K562 (cell line): ENCODE measurements at regions not wholly inside any gene's neighbourhood (a gene's known extent, or its start where the extent isn't known, plus 50 kb on each side); places are given as distances from the start of the nearest gene placed in this dataset.

Experiments used
- ATAC-seq: fragments of 200-7000 bp; cut with Tn5 transposase; 3 replicates; pipeline ENCODE4 v1.9.1; 2020; ENCODE audit warnings: moderate library complexity
- BruUV-seq: library from RNA; stranded (reverse); fragments of 400-500 nt; replicated peaks from 2 replicates; lab custom pipeline; 2021; lab: Mats Ljungman, UMichigan
- CTCF ChIA-PET: fragments of 300-600 bp; formaldehyde crosslinking; extraction: SDS; loops from one replicate; lab custom pipeline; 2021; ENCODE audit warnings: low intra/inter-chr PET ratio; lab: Yijun Ruan, JAX
- POLR2A ChIA-PET: fragments of 300-600, 350-650 bp; sonication (Branson Sonifier 250); formaldehyde crosslinking; extraction: SDS; loops from one replicate; lab custom pipeline; 2021; ENCODE audit warnings: antibody characterized with exemption, inconsistent platforms; lab: Yijun Ruan, JAX
- DNase-seq, 4 experiments: peaks; one replicate each; pipeline versions ENCODE4 v3.0.0 to v3.0.0-alpha.2; 2011 to 2018; ENCODE audit warnings: low spot score in 3 of 4, mixed read lengths in 3 of 4; ENCODE audit errors: extremely low read depth in 1 of 4
- FAIRE-seq: peaks from 2 replicates; lab custom pipeline; 2011; peaks lifted over from hg19 to GRCh38; lab: Jason Lieb, UNC
- H2AFZ ChIP-seq: 2 replicates; pipeline ENCODE4 v1.6.0; 2011; ENCODE audit warnings: low read depth, low read length, control low read depth, inconsistent platforms
- H3K27ac ChIP-seq: fragments of 200-600 bp; 3 replicates; pipeline ENCODE4 v1.8.0; 2011; ENCODE audit warnings: low read depth, mild to moderate bottlenecking, control low read depth, inconsistent platforms, low read length, moderate library complexity, mixed read lengths; ENCODE audit errors: extremely low read depth
- H3K27me3 ChIP-seq, 2 experiments: fragments of 300-600 bp in 1 of 2; 2 replicates in 1 of 2; 3 replicates in 1 of 2; pipeline versions ENCODE4 v1.6.0 to v1.8.0; 2011; ENCODE audit warnings: inconsistent platforms in 2 of 2, low read length in 2 of 2, mild to moderate bottlenecking in 1 of 2, mixed read lengths in 1 of 2, moderate library complexity in 1 of 2; ENCODE audit not compliant: control insufficient read depth in 2 of 2, insufficient read depth in 2 of 2
- H3K36me3 ChIP-seq: fragments of 300-600 bp; 3 replicates; pipeline ENCODE4 v1.8.0; 2011; ENCODE audit warnings: mild to moderate bottlenecking, low read length, inconsistent platforms; ENCODE audit not compliant: control insufficient read depth, insufficient read depth
- H3K4me1 ChIP-seq, 2 experiments: fragments of 200-600 bp in 1 of 2; replicated peaks in 1 of 2; 2 replicates in 1 of 2; 3 replicates in 1 of 2; pipeline versions ENCODE4 v1.5.1 to v1.8.0; 2011; ENCODE audit warnings: inconsistent platforms in 2 of 2, low read length in 2 of 2, mild to moderate bottlenecking in 1 of 2, mixed read lengths in 1 of 2, moderate library complexity in 1 of 2; ENCODE audit not compliant: control insufficient read depth in 2 of 2, insufficient read depth in 2 of 2
- H3K4me2 ChIP-seq: 2 replicates; pipeline ENCODE4 v1.6.1; 2011; ENCODE audit warnings: low read length, control low read depth, inconsistent platforms, mixed read lengths; ENCODE audit not compliant: insufficient read depth
- H3K4me3 ChIP-seq: fragments of 200-600 bp; sonication (generic), shearing (Covaris generic); 2 replicates; pipeline ENCODE4 v1.5.1; 2016; ENCODE audit warnings: control low read depth, inconsistent platforms
- H3K79me2 ChIP-seq: fragments of 200-600 bp; 3 replicates; pipeline ENCODE4 v1.8.0; 2011; ENCODE audit warnings: low read length, inconsistent platforms; ENCODE audit not compliant: control insufficient read depth, insufficient read depth
- H3K9ac ChIP-seq, 2 experiments: 2 replicates each; pipeline versions ENCODE4 v1.6.0 to v1.6.1; 2011; ENCODE audit warnings: low read depth in 2 of 2, low read length in 2 of 2, control low read depth in 1 of 2, inconsistent platforms in 1 of 2, mild to moderate bottlenecking in 1 of 2, mixed read lengths in 1 of 2; ENCODE audit not compliant: insufficient read depth in 1 of 2
- H3K9me1 ChIP-seq: one replicate; pipeline ENCODE4 v1.6.0; 2011; ENCODE audit warnings: inconsistent platforms, mild to moderate bottlenecking, low read length, moderate library complexity; ENCODE audit not compliant: control insufficient read depth, insufficient read depth
- H3K9me3 ChIP-seq: replicated peaks from 2 replicates; pipeline ENCODE4 v1.5.1; 2011; ENCODE audit warnings: low read depth, low read length, inconsistent platforms; ENCODE audit not compliant: control insufficient read depth, insufficient read depth
- H4K20me1 ChIP-seq: replicated peaks from 2 replicates; pipeline ENCODE4 v1.6.1; 2011; ENCODE audit warnings: low read length, inconsistent platforms, mixed read lengths; ENCODE audit not compliant: control insufficient read depth, insufficient read depth
- CEBPG ChIP-seq, 3 experiments: fragments of 200-800 bp in 1 of 3; sonication (Bioruptor generic) in 1 of 3; sonication (generic) in 1 of 3; formaldehyde crosslinking in 1 of 3; IDR thresholded peaks in 2 of 3; conservative IDR thresholded peaks in 1 of 3; 2 replicates each; pipeline versions ENCODE4 v1.6.1 to v1.8.0; 2016 to 2022; ENCODE audit warnings: missing compliant biosample characterization in 2 of 3, missing genetic modification characterization in 2 of 3, mild to moderate bottlenecking in 1 of 3, missing genetic modification reagents in 1 of 3
- GTF2B ChIP-seq: IDR thresholded peaks from 2 replicates; pipeline ENCODE4 v1.6.1; 2011; ENCODE audit not compliant: insufficient read length; ENCODE audit errors: extremely low read depth
- GTF2F1 ChIP-seq: IDR thresholded peaks from 2 replicates; pipeline ENCODE4 v1.6.1; 2011; ENCODE audit warnings: low read depth, low read length, improper control_type of control experiment
- NFXL1 ChIP-seq: fragments of 450-650 bp; formaldehyde crosslinking; IDR thresholded peaks from 2 replicates; pipeline ENCODE4 v1.4.0; 2021; ENCODE audit warnings: mild to moderate bottlenecking
- PRDM10 ChIP-seq: fragments of 450-650 bp; IDR thresholded peaks from 2 replicates; pipeline ENCODE4 v1.6.1; 2018; ENCODE audit not compliant: partially characterized antibody
- SNAPC5 ChIP-seq: fragments of 250-450 bp; sonication (Bioruptor Pico); IDR thresholded peaks from 2 replicates; pipeline ENCODE4 v1.8.0; 2021; ENCODE audit warnings: moderate library complexity, mild to moderate bottlenecking, inconsistent platforms
- STAT6 ChIP-seq: sonication (generic); formaldehyde crosslinking; IDR thresholded peaks from 2 replicates; pipeline ENCODE4 v1.8.1; 2023; ENCODE audit warnings: mild to moderate bottlenecking, missing genetic modification reagents
- TCF7L2 ChIP-seq: fragments of 150-350 bp; IDR thresholded peaks from 2 replicates; pipeline ENCODE4 v1.6.1; 2016; ENCODE audit warnings: low read depth, mild to moderate bottlenecking, low read length, moderate library complexity
- ZNF780A ChIP-seq: fragments of 250-450 bp; sonication (Bioruptor Pico); IDR thresholded peaks from 2 replicates; pipeline ENCODE4 v1.5.0; 2021; ENCODE audit warnings: mild to moderate bottlenecking
- WGBS: fragments of 100-300 bp; shearing (Covaris generic); methylation state at CpG from one replicate; pipeline ENCODE4 v1.1.6; 2016; ENCODE audit warnings: low coverage, mixed read lengths; ENCODE audit not compliant: insufficient coverage; ENCODE audit errors: missing lambda C conversion rate; 5-methylcytosine and 5-hydroxymethylcytosine counted together
- in situ Hi-C: fragments of 300-500 bp; cut with MboI; formaldehyde crosslinking; loops from 4 replicates; pipeline ENCODE4 v1.15.0; 2018; ENCODE audit warnings: inconsistent platforms, mixed read lengths
- intact Hi-C: fragments of 100-400 bp; cut with micrococcal nuclease; formaldehyde crosslinking; loops from 2 replicates; pipeline ENCODE4 v1.14.2; 2022

GRCh38 chr5:26031481-26031880 lies 1006.9 kb downstream of the CDH9 start:
- no peak for ATAC-seq
- ChIA-PET POLR2A (no interaction called here), CTCF (no interaction called here)
- Histone ChIP-seq H3K9me1 (no peaks in the 10 kb centered on the region), H3K36me3 (no peaks in the 10 kb centered on the region), H3K9me3 (no peaks in the 10 kb centered on the region; the same call in 1 of the 2 replicates), H3K27ac (no peak overlapping the region), H4K20me1 (no peaks in the 10 kb centered on the region), H3K27me3 (no peaks in the 10 kb centered on the region), H3K79me2 (no peaks in the 10 kb centered on the region), H3K9ac (no peak overlapping the region), H3K4me1 (no peaks in the 10 kb centered on the region), H2AFZ (no peak overlapping the region), H3K4me2 (no peak overlapping the region), H3K4me3 (no peak overlapping the region)
- in situ Hi-C loops = no loop called here
- BruUV-seq = no TSS peak
- TF ChIP-seq GTF2F1 (no peak), ZNF780A (CRISPR knock-in tag) (no peak), SNAPC5 (CRISPR knock-in tag) (no peak), CEBPG (CRISPR knock-in tag; IDR thresholded peaks at IDR 0.05) (no peak), CEBPG (tag; conservative IDR thresholded peaks at IDR 0.05 in 1 of 2, IDR thresholded peaks at IDR 0.05 in 1 of 2) (no peak), NFXL1 (CRISPR knock-in tag) (no peak)
- no peak for FAIRE-seq
- no peak for DNase-seq
- intact Hi-C loops = no loop called here
- 0% methylated on average over 3 of the region's 3 CpGs for WGBS

GRCh38 chr5:26026044-26026443 lies 1012.3 kb downstream of the CDH9 start:
- Histone ChIP-seq H3K36me3 (no peaks in the 10 kb centered on the region), H3K4me1 (no peaks in the 10 kb centered on the region), H3K9me3 (no peaks in the 10 kb centered on the region), H3K9me1 (no peaks in the 10 kb centered on the region), H3K79me2 (no peaks in the 10 kb centered on the region), H3K4me2 (no peak overlapping the region), H2AFZ (no peak overlapping the region), H3K4me3 (no peak overlapping the region), H3K27ac (no peak overlapping the region), H3K27me3 (no peaks in the 10 kb centered on the region), H3K9ac (no peak overlapping the region), H4K20me1 (no peaks in the 10 kb centered on the region)
- FAIRE-seq (no peak), ATAC-seq (no peak), DNase-seq (no peak)
- no TSS peak for BruUV-seq
- intact Hi-C loops = no loop called here
- CTCF ChIA-PET = no interaction called here
- POLR2A ChIA-PET = no interaction called here
- 0% methylated on average over 4 of the region's 4 CpGs for WGBS
- in situ Hi-C loops = no loop called here
- TF ChIP-seq STAT6 (CRISPR knock-in tag) = no peak
- no peak for TF ChIP-seq PRDM10
- no peak for TF ChIP-seq TCF7L2
- no peak for TF ChIP-seq GTF2B
